ENCODE measurements at regions not wholly inside any gene's neighbourhood (a gene's known extent, or its start where the extent isn't known, plus 50 kb on each side); places are given as distances from the start of the nearest gene placed in this dataset.

GRCh38 chr1:55363268-55363667 is 148.1 kb upstream of the USP24 start:
- Histone ChIP-seq H3K9me3 (ENCODE audit: control insufficient read depth, low read length) (no peaks in the 10 kb centered on the region), H3K27me3 (ENCODE audit: control insufficient read depth, insufficient read depth, low read length, poor library complexity, severe bottlenecking) (peaks cover 5% of the 10 kb centered on the region), H3K4me1 (ENCODE audit: control insufficient read depth, insufficient read depth, low read length) (no peaks in the 10 kb centered on the region), H3K27ac (ENCODE audit: low read depth, low read length) (no peak overlapping the region), H3K4me3 (ENCODE audit: low read length) (no peak overlapping the region), H3K9ac (ENCODE audit: extremely low read depth, low read length, poor library complexity, severe bottlenecking) (no peak overlapping the region), H3K36me3 (ENCODE audit: control insufficient read depth, insufficient read depth, low read length) (no peaks in the 10 kb centered on the region)
- Mint-ChIP-seq H3K27ac (no peak overlapping the region), H3K36me3 (ENCODE audit: low read depth) (no peaks in the 10 kb centered on the region), H3K27me3 (ENCODE audit: insufficient read depth) (peaks cover 15% of the 10 kb centered on the region), H3K4me3 (no peak overlapping the region), H3K4me1 (no peaks in the 10 kb centered on the region), H3K9me3 (no peaks in the 10 kb centered on the region)
- no peak for TF ChIP-seq CTCF (conservative IDR thresholded peaks at IDR 0.05)
- no peak for DNase-seq
- 100% methylated on average over 1 of the region's 1 CpG for WGBS, 2 experiments (ENCODE audit: insufficient coverage in 1 of 2, insufficient read length in 1 of 2)

- H3K4me3 ChIP-seq (ENCODE audit: low read length) = no peak overlapping the region
- Mint-ChIP-seq H3K36me3 (ENCODE audit: low read depth) (no peaks in the 10 kb centered on the region), H3K4me1 (no peaks in the 10 kb centered on the region), H3K27ac (no peak overlapping the region), H3K9me3 (no peaks in the 10 kb centered on the region), H3K4me3 (no peak overlapping the region), H3K27me3 (ENCODE audit: insufficient read depth) (peaks cover 18% of the 10 kb centered on the region)
- no peak overlapping the region for H3K27ac ChIP-seq (ENCODE audit: low read depth, low read length)
- DNase-seq = no peak
- peaks cover 5% of the 10 kb centered on the region for H3K27me3 ChIP-seq (ENCODE audit: control insufficient read depth, insufficient read depth, low read length, poor library complexity, severe bottlenecking)
- no peak overlapping the region for H3K9ac ChIP-seq (ENCODE audit: extremely low read depth, low read length, poor library complexity, severe bottlenecking)
- 70 to 89% methylated on average over 3 of the region's 3 CpGs for WGBS, 2 experiments (ENCODE audit: insufficient coverage in 1 of 2, insufficient read length in 1 of 2)
- no peak for TF ChIP-seq CTCF (conservative IDR thresholded peaks at IDR 0.05)
- no peaks in the 10 kb centered on the region for H3K9me3 ChIP-seq (ENCODE audit: control insufficient read depth, low read length)
- H3K36me3 ChIP-seq (ENCODE audit: control insufficient read depth, insufficient read depth, low read length) = no peaks in the 10 kb centered on the region
- H3K4me1 ChIP-seq (ENCODE audit: control insufficient read depth, insufficient read depth, low read length) = no peaks in the 10 kb centered on the region
These were observed 147.4 kb upstream of the USP24 start for GRCh38 chr1:55362558-55362957.

GRCh38 chr1:55359611-55360010 is 144.4 kb upstream of the USP24 start:
- Mint-ChIP-seq H3K4me1 (no peaks in the 10 kb centered on the region), H3K27me3 (ENCODE audit: insufficient read depth) (peaks cover 12% of the 10 kb centered on the region), H3K36me3 (ENCODE audit: low read depth) (no peaks in the 10 kb centered on the region), H3K4me3 (no peak overlapping the region), H3K9me3 (no peaks in the 10 kb centered on the region), H3K27ac (no peak overlapping the region)
- no peaks in the 10 kb centered on the region for H3K4me1 ChIP-seq (ENCODE audit: control insufficient read depth, insufficient read depth, low read length)
- 91 to 92% methylated on average over 2 to 3 of the region's 3 CpGs for WGBS, 2 experiments (ENCODE audit: insufficient coverage in 1 of 2, insufficient read length in 1 of 2)
- no peak overlapping the region for H3K27ac ChIP-seq (ENCODE audit: low read depth, low read length)
- H3K36me3 ChIP-seq (ENCODE audit: control insufficient read depth, insufficient read depth, low read length) = no peaks in the 10 kb centered on the region
- no peak for DNase-seq
- TF ChIP-seq CTCF (conservative IDR thresholded peaks at IDR 0.05) = no peak
- no peak overlapping the region for H3K4me3 ChIP-seq (ENCODE audit: low read length)
- peaks cover 10% of the 10 kb centered on the region for H3K27me3 ChIP-seq (ENCODE audit: control insufficient read depth, insufficient read depth, low read length, poor library complexity, severe bottlenecking)
- no peaks in the 10 kb centered on the region for H3K9me3 ChIP-seq (ENCODE audit: control insufficient read depth, low read length)
- no peak overlapping the region for H3K9ac ChIP-seq (ENCODE audit: extremely low read depth, low read length, poor library complexity, severe bottlenecking)

All from endodermal cell (in vitro differentiated cells).